Endothelial cell of umbilical vein (primary cell): ENCODE measurements at regions not wholly inside any gene's neighbourhood (a gene's known extent, or its start where the extent isn't known, plus 50 kb on each side); places are given as distances from the start of the nearest gene placed in this dataset.

Source experiments
- BruUV-seq: library from RNA; stranded (reverse); fragments of 400-500 nt; replicated peaks from 2 replicates; lab custom pipeline; 2021; lab: Mats Ljungman, UMichigan
- CTCF ChIA-PET: fragments of 300-600, 350-600 bp; sonication (Branson Sonifier 250); formaldehyde crosslinking; loops from one replicate; lab custom pipeline; 2021; ENCODE audit warnings: antibody characterized with exemption, inconsistent platforms; lab: Charles Lee
- POLR2A ChIA-PET: fragments of 300-600, 350-600 bp; sonication (Branson Sonifier 250); formaldehyde crosslinking; loops from one replicate; lab custom pipeline; 2021; ENCODE audit warnings: antibody characterized with exemption, inconsistent platforms; lab: Charles Lee
- DNase-seq: peaks from one replicate; pipeline ENCODE4 v3.0.0-alpha.2; 2011; ENCODE audit warnings: low read depth, low spot score
- FAIRE-seq: peaks from 2 replicates; lab custom pipeline; 2011; peaks lifted over from hg19 to GRCh38; lab: Jason Lieb, UNC
- H2AFZ ChIP-seq: 2 replicates; pipeline ENCODE4 v1.6.0; 2012; ENCODE audit warnings: low read depth, low read length, control low read depth, inconsistent platforms
- H3K27ac ChIP-seq: 2 replicates; pipeline ENCODE4 v1.5.1; 2011; ENCODE audit warnings: low read depth, mild to moderate bottlenecking, control low read depth, low read length, moderate library complexity; ENCODE audit not compliant: insufficient read depth
- H3K27me3 ChIP-seq, 2 experiments: 2 replicates each; pipeline versions ENCODE4 v1.6.0 to v1.6.1; 2011; ENCODE audit warnings: low read length in 2 of 2, mixed read lengths in 1 of 2; ENCODE audit not compliant: control insufficient read depth in 2 of 2, insufficient read depth in 2 of 2
- H3K36me3 ChIP-seq, 2 experiments: 2 replicates in 1 of 2; 3 replicates in 1 of 2; pipeline ENCODE4 v1.5.1; 2011; ENCODE audit warnings: low read length in 2 of 2, mild to moderate bottlenecking in 1 of 2, moderate library complexity in 1 of 2; ENCODE audit not compliant: control insufficient read depth in 2 of 2, insufficient read depth in 2 of 2; ENCODE audit errors: extremely low read depth in 1 of 2
- H3K4me1 ChIP-seq: 3 replicates; pipeline ENCODE4 v1.5.1; 2011; ENCODE audit warnings: mild to moderate bottlenecking, low read length; ENCODE audit not compliant: control insufficient read depth, insufficient read depth; ENCODE audit errors: extremely low read depth
- H3K4me2 ChIP-seq: 2 replicates; pipeline ENCODE4 v1.6.1; 2011; ENCODE audit warnings: low read length, control low read depth, mixed read lengths; ENCODE audit not compliant: insufficient read depth
- H3K4me3 ChIP-seq, 3 experiments: fragments of 200-600 bp in 1 of 3; sonication (generic), shearing (Covaris generic) in 1 of 3; replicated peaks in 1 of 3; 2 replicates each; pipeline ENCODE4 v1.5.1; 2011 to 2016; ENCODE audit warnings: control low read depth in 3 of 3, low read length in 3 of 3, mild to moderate bottlenecking in 2 of 3, inconsistent platforms in 1 of 3, low read depth in 1 of 3, moderate library complexity in 1 of 3; ENCODE audit not compliant: insufficient read depth in 1 of 3
- H3K79me2 ChIP-seq: 2 replicates; pipeline ENCODE4 v1.6.0; 2012; ENCODE audit warnings: low read length, inconsistent platforms; ENCODE audit not compliant: control insufficient read depth, insufficient read depth
- H3K9ac ChIP-seq: replicated peaks from 2 replicates; pipeline ENCODE3; 2011; ENCODE audit warnings: low read length, control low read depth; ENCODE audit not compliant: insufficient read depth; ENCODE audit errors: extremely low read depth
- H3K9me1 ChIP-seq: replicated peaks from 3 replicates; pipeline ENCODE4 v1.6.0; 2011; ENCODE audit warnings: mild to moderate bottlenecking, low read length; ENCODE audit not compliant: control insufficient read depth, insufficient read depth; ENCODE audit errors: extremely low read depth
- H3K9me3 ChIP-seq: replicated peaks from 2 replicates; pipeline ENCODE4 v1.5.1; 2012; ENCODE audit warnings: low read length, inconsistent platforms; ENCODE audit not compliant: control insufficient read depth, insufficient read depth
- H4K20me1 ChIP-seq: replicated peaks from 2 replicates; pipeline ENCODE3; 2011; ENCODE audit warnings: mild to moderate bottlenecking, low read length; ENCODE audit not compliant: control insufficient read depth, insufficient read depth; ENCODE audit errors: extremely low read depth
- CTCF ChIP-seq, 2 donors: IDR thresholded peaks; 1 replicate in 1 of 2; 2 replicates in 1 of 2; pipeline ENCODE4 v1.5.1; 2011; ENCODE audit warnings: low read length in 2 of 2, mild to moderate bottlenecking in 2 of 2, moderate library complexity in 2 of 2, control low read depth in 1 of 2, inconsistent platforms in 1 of 2, low read depth in 1 of 2; ENCODE audit not compliant: insufficient read depth in 1 of 2; ENCODE audit errors: extremely low read depth in 1 of 2
- EZH2 ChIP-seq: IDR thresholded peaks from 2 replicates; pipeline ENCODE4 v1.6.1; 2012; ENCODE audit warnings: borderline replicate concordance, low read depth, mild to moderate bottlenecking, moderate library complexity, low read length, inconsistent platforms; ENCODE audit not compliant: severe bottlenecking
- FOS ChIP-seq: IDR thresholded peaks from 2 replicates; pipeline ENCODE4 v1.6.1; 2011; ENCODE audit warnings: mild to moderate bottlenecking, low read length, moderate library complexity, borderline replicate concordance; ENCODE audit not compliant: insufficient read depth
- GATA2 ChIP-seq: IDR thresholded peaks from 2 replicates; pipeline ENCODE4 v1.7.0; 2011; ENCODE audit warnings: low read depth, mild to moderate bottlenecking, moderate library complexity, mixed read lengths, low read length; ENCODE audit not compliant: insufficient read length, insufficient read depth
- JUN ChIP-seq: IDR thresholded peaks from 2 replicates; pipeline ENCODE4 v1.6.1; 2011; ENCODE audit warnings: borderline replicate concordance, low read depth; ENCODE audit not compliant: insufficient read length, insufficient read depth
- MYC ChIP-seq: IDR thresholded peaks from one replicate; pipeline ENCODE4 v1.6.1; 2011; ENCODE audit warnings: mild to moderate bottlenecking, low read depth, low read length
- POLR2A ChIP-seq: IDR thresholded peaks from 2 replicates; pipeline ENCODE4 v1.6.1; 2012; ENCODE audit warnings: low read depth, mild to moderate bottlenecking, control low read depth, low read length
- POLR2AphosphoS5 ChIP-seq: IDR thresholded peaks from 2 replicates; pipeline ENCODE4 v1.6.1; 2012; ENCODE audit warnings: low read depth, mild to moderate bottlenecking, control low read depth, low read length, moderate library complexity; ENCODE audit not compliant: insufficient read depth
- dilution Hi-C: fragments of 300-500 bp; cut with MboI; formaldehyde crosslinking; loops from one replicate; pipeline ENCODE4 v1.15.0; 2019; ENCODE audit warnings: low sequenced_read_pairs; ENCODE audit not compliant: extremely low pct_ligation_motif_present
- intact Hi-C: fragments of 100-400 bp; cut with micrococcal nuclease; formaldehyde crosslinking; loops from one replicate; pipeline ENCODE4 v1.10.0; 2022
- TF ChIP-seq, protein P1 (sequence below): IDR thresholded peaks from 2 replicates; pipeline ENCODE4 v1.6.1; 2011; ENCODE audit not compliant: insufficient read depth, insufficient read length

DNA sequence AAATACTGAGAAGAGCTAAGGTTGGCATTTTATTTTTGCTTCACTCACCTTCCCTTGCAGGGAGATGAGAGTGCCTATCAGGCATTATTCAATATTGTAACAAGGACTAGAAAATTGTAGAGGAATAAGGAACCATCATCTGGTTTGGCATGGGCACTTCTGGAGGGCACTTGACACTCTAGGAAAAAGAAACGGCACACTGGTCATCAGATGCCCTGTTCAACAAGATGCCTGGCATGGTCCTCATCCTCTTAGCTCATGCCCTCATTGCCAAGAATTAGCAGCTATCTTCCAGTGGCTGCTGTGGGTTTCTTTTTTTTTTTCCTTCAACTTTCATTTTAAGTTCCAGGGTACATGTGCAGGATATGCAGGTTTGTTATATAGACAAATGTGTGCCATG lies 95.1 kb upstream of the ESRRG start:
- intact Hi-C loops = no loop called here
- H3K79me2 ChIP-seq = no peaks in the 10 kb centered on the region
- no peaks in the 10 kb centered on the region for H3K36me3 ChIP-seq
- no peak overlapping the region for H3K4me3 ChIP-seq
- no TSS peak for BruUV-seq
- dilution Hi-C loops = no loop called here
- H3K9me1 ChIP-seq = no peaks in the 10 kb centered on the region
- H3K27ac ChIP-seq = no peak overlapping the region
- H3K9me3 ChIP-seq = no peaks in the 10 kb centered on the region
- H2AFZ ChIP-seq = no peak overlapping the region
- H4K20me1 ChIP-seq = no peaks in the 10 kb centered on the region
- CTCF ChIA-PET = no interaction called here
- H3K4me2 ChIP-seq = no peak overlapping the region
- no peak for DNase-seq
- TF ChIP-seq POLR2A (no peak), FOS (no peak), JUN (no peak), CTCF (IDR thresholded peaks at IDR 0.05; ENCODE audit: extremely low read depth in 1 of 2, insufficient read depth in 1 of 2, low read depth in 1 of 2, low read length in 2 of 2) (no peak), POLR2AphosphoS5 (no peak), GATA2 (no peak), EZH2 (no peak), MYC (no peak)
- TF ChIP-seq, protein P1, sequence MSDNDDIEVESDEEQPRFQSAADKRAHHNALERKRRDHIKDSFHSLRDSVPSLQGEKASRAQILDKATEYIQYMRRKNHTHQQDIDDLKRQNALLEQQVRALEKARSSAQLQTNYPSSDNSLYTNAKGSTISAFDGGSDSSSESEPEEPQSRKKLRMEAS = no peak
- POLR2A ChIA-PET = no interaction called here
- no peak overlapping the region for H3K9ac ChIP-seq
- no peak for FAIRE-seq
- H3K27me3 ChIP-seq = no peaks in the 10 kb centered on the region
- no peaks in the 10 kb centered on the region for H3K4me1 ChIP-seq
